Esophagus squamous epithelium (tissue), 5 donors: ENCODE measurements at regions not wholly inside any gene's neighbourhood (a gene's known extent, or its start where the extent isn't known, plus 50 kb on each side); places are given as distances from the start of the nearest gene placed in this dataset.
"Not testable (repeated sequence)": the region's sequence is repeated elsewhere in the genome, so short reads cannot be mapped to it uniquely, and the experiment has no call there.

Experiments
- DNase-seq: peaks from one replicate; lab custom pipeline; 2025; lab: John Stamatoyannopoulos, UW
- H3K27ac ChIP-seq, 4 donors: fragments of 200-600 bp; sonication (generic); one replicate each; pipeline ENCODE4 v1.5.1; 2016 to 2019; ENCODE audit warnings: mild to moderate bottlenecking in 1 of 4
- H3K27me3 ChIP-seq, 4 donors: fragments of 200-600 bp; sonication (generic); 1 replicate in 3 of 4; 2 replicates in 1 of 4; pipeline versions ENCODE4 v1.5.1 to v1.6.0; 2017 to 2021; ENCODE audit warnings: antibody characterized with exemption in 1 of 4
- H3K36me3 ChIP-seq, 3 donors: fragments of 200-600 bp; sonication (generic); one replicate each; pipeline ENCODE4 v1.5.1; 2016 to 2019
- H3K4me1 ChIP-seq, 3 donors: fragments of 200-600 bp; sonication (generic); one replicate each; pipeline ENCODE4 v1.5.1; 2017 to 2019
- H3K4me3 ChIP-seq, 4 donors: fragments of 200-600 bp; sonication (generic); 1 replicate in 3 of 4; 2 replicates in 1 of 4; pipeline ENCODE4 v1.5.1; 2016 to 2019; ENCODE audit warnings: mild to moderate bottlenecking in 2 of 4, moderate library complexity in 1 of 4
- H3K9me3 ChIP-seq, 3 donors: fragments of 200-600 bp; sonication (generic); one replicate each; pipeline ENCODE4 v1.5.1; 2016 to 2019
- POLR2A ChIP-seq, 4 donors: fragments of 450-650 bp; IDR thresholded peaks; one replicate each; pipeline ENCODE4 v1.6.1; 2017; ENCODE audit warnings: antibody characterized with exemption in 4 of 4, mild to moderate bottlenecking in 4 of 4, moderate library complexity in 3 of 4
- WGBS, 2 donors: methylation state at CpG; one replicate each; pipeline ENCODE4 v1.1.5; 2018; 5-methylcytosine and 5-hydroxymethylcytosine counted together
- intact Hi-C: fragments of 100-400 bp; cut with DNase I; formaldehyde crosslinking; loops from one replicate; pipeline ENCODE4 v1.15.0; 2022
- TF ChIP-seq, protein P1 (sequence below), 6 experiments: fragments of 450-650 bp in 4 of 6; fragments of 200-600 bp in 2 of 6; sonication (generic) in 2 of 6; IDR thresholded peaks; one replicate each; pipeline ENCODE4 v1.5.1; 2016 to 2019; ENCODE audit warnings: antibody characterized with exemption in 6 of 6, mild to moderate bottlenecking in 4 of 6, moderate library complexity in 4 of 6
- donor health status: DM: yes; HTN: yes; CAD: no.

DNA sequence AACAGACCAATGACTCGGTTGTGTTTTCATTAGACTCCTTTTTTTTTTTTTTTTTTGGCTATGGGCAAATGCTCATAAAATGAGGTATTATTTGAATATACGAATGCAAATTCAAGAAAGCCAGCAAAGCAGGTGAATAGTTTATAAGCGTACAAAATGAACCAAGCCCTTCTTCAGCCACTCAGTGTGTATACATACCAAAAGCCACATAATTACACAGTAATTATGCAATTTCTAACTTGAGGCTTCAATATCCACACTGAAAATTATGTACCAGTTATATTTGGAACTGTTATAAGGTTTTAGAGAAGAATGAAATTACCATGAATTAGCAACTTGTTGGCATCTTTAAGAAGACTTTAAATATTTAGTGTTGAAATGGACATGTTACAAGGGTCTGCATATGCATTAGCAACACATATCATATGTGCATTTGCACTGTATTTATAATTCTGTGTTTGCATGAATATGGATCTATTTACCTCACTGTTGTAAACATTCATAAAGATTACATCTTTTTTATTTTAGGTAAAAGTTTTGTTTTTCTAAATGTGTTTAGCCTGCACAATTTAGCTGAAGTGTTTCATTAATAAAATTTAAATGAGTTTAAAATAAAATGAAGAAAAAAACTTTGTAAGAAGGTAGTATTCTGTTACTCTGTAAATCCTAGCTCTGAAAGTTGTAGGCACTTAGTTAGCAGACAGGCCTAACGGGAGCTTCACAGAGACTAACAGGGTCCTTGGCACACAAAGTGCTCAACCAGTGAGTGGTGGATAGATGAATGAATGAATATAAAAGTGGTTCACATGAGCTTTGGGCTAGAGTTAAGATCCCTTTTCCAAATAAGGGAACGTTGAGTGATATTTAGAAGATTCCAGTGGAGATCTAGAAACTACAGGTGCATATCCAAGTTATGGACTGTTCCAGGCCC, 241.0 kb upstream of the NFIA start:
- Histone ChIP-seq H3K27ac (no peak overlapping the region), H3K9me3 (peaks cover 0 to 8% (median 0%) of the 10 kb centered on the region in 3 donors), H3K4me3 (no peak overlapping the region), H3K36me3 (no peaks in the 10 kb centered on the region), H3K4me1 (no peaks in the 10 kb centered on the region), H3K27me3 (peaks cover 0 to 9% (median 0%) of the 10 kb centered on the region in 4 donors)
- 77 to 78% methylated on average over 5 of the region's 5 CpGs for WGBS, 2 donors
- DNase-seq: no peak
- TF ChIP-seq, protein P1, sequence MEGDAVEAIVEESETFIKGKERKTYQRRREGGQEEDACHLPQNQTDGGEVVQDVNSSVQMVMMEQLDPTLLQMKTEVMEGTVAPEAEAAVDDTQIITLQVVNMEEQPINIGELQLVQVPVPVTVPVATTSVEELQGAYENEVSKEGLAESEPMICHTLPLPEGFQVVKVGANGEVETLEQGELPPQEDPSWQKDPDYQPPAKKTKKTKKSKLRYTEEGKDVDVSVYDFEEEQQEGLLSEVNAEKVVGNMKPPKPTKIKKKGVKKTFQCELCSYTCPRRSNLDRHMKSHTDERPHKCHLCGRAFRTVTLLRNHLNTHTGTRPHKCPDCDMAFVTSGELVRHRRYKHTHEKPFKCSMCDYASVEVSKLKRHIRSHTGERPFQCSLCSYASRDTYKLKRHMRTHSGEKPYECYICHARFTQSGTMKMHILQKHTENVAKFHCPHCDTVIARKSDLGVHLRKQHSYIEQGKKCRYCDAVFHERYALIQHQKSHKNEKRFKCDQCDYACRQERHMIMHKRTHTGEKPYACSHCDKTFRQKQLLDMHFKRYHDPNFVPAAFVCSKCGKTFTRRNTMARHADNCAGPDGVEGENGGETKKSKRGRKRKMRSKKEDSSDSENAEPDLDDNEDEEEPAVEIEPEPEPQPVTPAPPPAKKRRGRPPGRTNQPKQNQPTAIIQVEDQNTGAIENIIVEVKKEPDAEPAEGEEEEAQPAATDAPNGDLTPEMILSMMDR (IDR thresholded peaks at IDR 0.05): no peak
- no peak for TF ChIP-seq POLR2A (IDR thresholded peaks at IDR 0.05)
- intact Hi-C loops: no loop called here

DNA sequence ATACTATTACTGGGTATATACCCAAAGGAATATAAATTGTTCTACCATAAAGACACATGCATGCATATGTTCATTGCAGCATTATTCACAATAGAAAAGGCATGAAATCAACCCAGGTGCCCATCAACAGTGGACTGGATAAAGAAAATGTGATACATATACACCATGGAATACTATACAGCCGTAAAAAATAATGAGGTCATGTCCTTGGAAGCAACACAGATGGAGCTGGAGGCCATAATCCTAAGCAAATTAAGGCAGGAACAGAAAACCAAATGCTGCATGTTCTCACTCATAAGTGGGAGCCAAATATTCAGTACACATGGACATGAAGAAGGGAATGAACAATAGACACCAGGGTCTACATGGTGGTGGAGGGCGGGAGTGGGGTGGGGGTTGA, 241.9 kb upstream of the NFIA start:
- H3K27ac ChIP-seq, H3K4me3 ChIP-seq, H3K4me1 ChIP-seq, DNase-seq, H3K36me3 ChIP-seq, H3K9me3 ChIP-seq, intact Hi-C loops, H3K27me3 ChIP-seq: not testable (repeated sequence)
- WGBS, 2 donors: 86 to 93% methylated on average over 2 of the region's 2 CpGs

DNA sequence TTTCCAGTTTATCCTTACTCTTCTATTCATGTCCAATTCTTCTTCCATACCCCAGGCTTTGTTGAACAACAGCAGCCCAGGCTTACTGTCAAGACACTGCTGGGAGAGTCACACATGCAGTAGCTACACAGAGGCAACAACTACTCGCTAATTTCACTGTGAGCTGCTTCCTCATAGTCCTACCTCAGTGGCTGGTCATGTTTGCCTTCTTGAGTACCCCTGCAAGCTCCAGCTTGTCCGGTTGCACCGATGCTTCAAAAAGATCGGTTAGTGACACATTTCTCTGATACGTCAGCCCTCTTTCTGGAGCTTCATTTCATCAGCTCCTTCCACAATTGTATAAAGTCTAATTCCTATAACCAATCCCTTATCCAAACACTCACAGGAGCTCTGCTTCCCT, 246.7 kb upstream of the NFIA start:
- Histone ChIP-seq H3K4me3 (no peak overlapping the region), H3K9me3 (no peaks in the 10 kb centered on the region), H3K4me1 (no peaks in the 10 kb centered on the region), H3K27ac (no peak overlapping the region), H3K36me3 (no peaks in the 10 kb centered on the region), H3K27me3 (peaks cover 0 to 29% (median 0%) of the 10 kb centered on the region in 4 donors)
- no peak for DNase-seq
- intact Hi-C loops: no loop called here
- TF ChIP-seq, protein P1 (IDR thresholded peaks at IDR 0.05): no peak
- TF ChIP-seq POLR2A (IDR thresholded peaks at IDR 0.05): no peak
- 41 to 48% methylated on average over 5 of the region's 5 CpGs for WGBS, 2 donors

DNA sequence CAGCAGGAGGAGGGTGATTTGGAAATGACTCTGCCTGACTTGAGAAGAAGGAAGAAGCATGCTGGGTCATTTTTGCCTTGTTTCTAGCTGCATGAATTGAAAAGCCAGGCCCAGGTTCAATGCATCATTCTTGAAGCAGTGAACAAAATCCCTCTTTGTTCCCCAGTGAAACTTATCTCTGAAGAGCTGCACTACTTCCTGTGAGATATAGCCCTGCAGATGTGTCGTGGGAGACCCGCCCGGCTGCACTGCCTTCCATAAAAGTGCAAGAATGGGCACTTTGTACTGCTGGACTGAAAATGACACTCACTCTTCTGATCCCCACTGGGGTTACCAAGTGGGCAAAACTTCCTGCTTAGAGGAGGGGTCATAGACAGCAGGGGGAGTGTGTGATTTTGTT, 249.2 kb upstream of the NFIA start:
- Histone ChIP-seq H3K4me3 (no peak overlapping the region), H3K27ac (no peak overlapping the region), H3K27me3 (peaks cover 0 to 20% (median 0%) of the 10 kb centered on the region in 4 donors), H3K9me3 (no peaks in the 10 kb centered on the region), H3K36me3 (no peaks in the 10 kb centered on the region), H3K4me1 (no peaks in the 10 kb centered on the region)
- WGBS, 2 donors: 82 to 87% methylated on average over 3 of the region's 3 CpGs
- TF ChIP-seq, protein P1 (IDR thresholded peaks at IDR 0.05): no peak
- TF ChIP-seq POLR2A (IDR thresholded peaks at IDR 0.05): no peak
- intact Hi-C loops: no loop called here
- no peak for DNase-seq

DNA sequence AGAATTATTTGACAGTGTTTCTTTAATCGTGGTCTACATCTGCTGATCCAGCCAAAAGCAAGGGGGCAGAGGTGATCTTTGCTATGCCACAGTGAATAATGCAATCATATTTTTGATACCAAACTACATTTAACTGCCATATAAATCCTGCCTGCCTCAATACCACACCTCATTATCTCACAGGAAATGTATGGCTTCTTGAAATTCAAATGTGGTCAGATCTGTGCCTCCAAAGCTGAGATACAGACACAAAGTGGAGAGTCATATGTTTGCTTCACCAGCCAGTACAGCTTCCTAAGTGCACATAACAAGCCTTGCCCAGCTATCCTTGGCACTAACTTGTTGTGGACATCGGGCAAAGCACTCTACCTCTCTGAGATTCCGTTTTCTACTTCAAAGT, 250.0 kb upstream of the NFIA start:
- no peaks in the 10 kb centered on the region for H3K36me3 ChIP-seq
- no peaks in the 10 kb centered on the region for H3K4me1 ChIP-seq
- no peak overlapping the region for H3K27ac ChIP-seq
- WGBS, 2 donors: 42 to 81% methylated on average over 3 of the region's 3 CpGs
- no peaks in the 10 kb centered on the region for H3K9me3 ChIP-seq
- H3K4me3 ChIP-seq: no peak overlapping the region
- peaks cover 0 to 20% (median 0%) of the 10 kb centered on the region in 4 donors for H3K27me3 ChIP-seq
- TF ChIP-seq, protein P1 (IDR thresholded peaks at IDR 0.05): no peak
- no peak for TF ChIP-seq POLR2A (IDR thresholded peaks at IDR 0.05)
- intact Hi-C loops: no loop called here
- no peak for DNase-seq
